ENCODE measurements at regions not wholly inside any gene's neighbourhood (a gene's known extent, or its start where the extent isn't known, plus 50 kb on each side); places are given as distances from the start of the nearest gene placed in this dataset.

- Histone ChIP-seq H3K4me3 (no peak overlapping the region), H3K27ac (no peak overlapping the region), H3K27me3 (peaks cover 19% of the 10 kb centered on the region), H3K4me1 (no peaks in the 10 kb centered on the region), H3K9me3 (no peaks in the 10 kb centered on the region), H3K36me3 (no peaks in the 10 kb centered on the region)
- WGBS = 68% methylated on average over 6 of the region's 7 CpGs
- no peak for DNase-seq (ENCODE audit: low spot score in 2 of 2)
- TF ChIP-seq POLR2A (IDR thresholded peaks at IDR 0.05) = no peak
Measured at GRCh38 chr11:116640641-116641402, 132.0 kb downstream of the BUD13 start.

- Histone ChIP-seq H3K9me3 (no peaks in the 10 kb centered on the region), H3K36me3 (no peaks in the 10 kb centered on the region), H3K27me3 (peaks cover 24% of the 10 kb centered on the region), H3K4me1 (no peaks in the 10 kb centered on the region), H3K4me3 (no peak overlapping the region), H3K27ac (no peak overlapping the region)
- DNase-seq (ENCODE audit: low spot score in 2 of 2) = no peak
- 80% methylated on average over 6 of the region's 6 CpGs for whole genome bisulfite sequencing
- TF ChIP-seq EP300 (IDR thresholded peaks at IDR 0.05) = no peak
- no peak for TF ChIP-seq POLR2A (IDR thresholded peaks at IDR 0.05)
- TF ChIP-seq CTCF (IDR thresholded peaks at IDR 0.05) = no peak
- no peak for TF ChIP-seq POLR2AphosphoS5 (IDR thresholded peaks at IDR 0.05)
Measured at GRCh38 chr11:116638463-116638862, 134.3 kb downstream of the BUD13 start.

- no peak overlapping the region for H3K27ac ChIP-seq
- H3K4me3 ChIP-seq = no peak overlapping the region
- peaks cover 19% of the 10 kb centered on the region for H3K27me3 ChIP-seq
- H3K36me3 ChIP-seq = no peaks in the 10 kb centered on the region
- DNase-seq (ENCODE audit: low spot score in 2 of 2) = no peak
- WGBS = 75% methylated on average over 4 of the region's 4 CpGs
- H3K9me3 ChIP-seq = no peaks in the 10 kb centered on the region
- no peaks in the 10 kb centered on the region for H3K4me1 ChIP-seq
- TF ChIP-seq POLR2AphosphoS5 (IDR thresholded peaks at IDR 0.05) = no peak
- TF ChIP-seq POLR2A (IDR thresholded peaks at IDR 0.05) = no peak
- no peak for TF ChIP-seq CTCF (IDR thresholded peaks at IDR 0.05)
- TF ChIP-seq EP300 (IDR thresholded peaks at IDR 0.05) = no peak
Measured at GRCh38 chr11:116637766-116638165, 135.0 kb downstream of the BUD13 start.

GRCh38 chr11:116636341-116636929, 136.4 kb downstream of the BUD13 start:
- no peak for TF ChIP-seq EP300 (IDR thresholded peaks at IDR 0.05)
- Histone ChIP-seq H3K27me3 (peaks cover 8% of the 10 kb centered on the region), H3K4me1 (no peaks in the 10 kb centered on the region), H3K36me3 (no peaks in the 10 kb centered on the region), H3K27ac (no peak overlapping the region), H3K9me3 (no peaks in the 10 kb centered on the region), H3K4me3 (no peak overlapping the region)
- 79% methylated on average over 15 of the region's 15 CpGs for WGBS
- no peak for DNase-seq (ENCODE audit: low spot score in 2 of 2)

GRCh38 chr11:116631201-116631600, 141.6 kb downstream of the BUD13 start:
- WGBS = 81% methylated on average over 3 of the region's 3 CpGs
- TF ChIP-seq POLR2AphosphoS5 (IDR thresholded peaks at IDR 0.05) = no peak
- TF ChIP-seq CTCF (IDR thresholded peaks at IDR 0.05) = no peak
- no peak for TF ChIP-seq POLR2A (IDR thresholded peaks at IDR 0.05)
- no peak for TF ChIP-seq EP300 (IDR thresholded peaks at IDR 0.05)
- DNase-seq (ENCODE audit: low spot score in 2 of 2) = no peak
- no peaks in the 10 kb centered on the region for H3K4me1 ChIP-seq
- no peak overlapping the region for H3K27ac ChIP-seq
- no peak overlapping the region for H3K4me3 ChIP-seq
- peaks cover 8% of the 10 kb centered on the region for H3K27me3 ChIP-seq
- H3K9me3 ChIP-seq = no peaks in the 10 kb centered on the region
- no peaks in the 10 kb centered on the region for H3K36me3 ChIP-seq

- Histone ChIP-seq H3K9me3 (no peaks in the 10 kb centered on the region), H3K27ac (no peak overlapping the region), H3K4me3 (no peak overlapping the region), H3K27me3 (peaks cover 11% of the 10 kb centered on the region), H3K36me3 (no peaks in the 10 kb centered on the region), H3K4me1 (no peaks in the 10 kb centered on the region)
- no peak for DNase-seq (ENCODE audit: low spot score in 2 of 2)
- no peak for TF ChIP-seq CTCF (IDR thresholded peaks at IDR 0.05)
- TF ChIP-seq EP300 (IDR thresholded peaks at IDR 0.05) = no peak
- no peak for TF ChIP-seq POLR2AphosphoS5 (IDR thresholded peaks at IDR 0.05)
- TF ChIP-seq POLR2A (IDR thresholded peaks at IDR 0.05) = no peak
- WGBS = 75% methylated on average over 1 of the region's 1 CpG
Measured at GRCh38 chr11:116618461-116618860, 154.3 kb downstream of the BUD13 start.

All from suprapubic skin (tissue), 4 donors.